HG03045 (cell line): ENCODE measurements at regions not wholly inside any gene's neighbourhood (a gene's known extent, or its start where the extent isn't known, plus 50 kb on each side); places are given as distances from the start of the nearest gene placed in this dataset.

Source experiments
- ATAC-seq: cut with Tn5 transposase; IDR thresholded peaks from one replicate; pipeline ENCODE4 v1.9.1; 2021; ENCODE audit warnings: mild to moderate bottlenecking, moderate library complexity; ENCODE audit not compliant: unreplicated experiment

GRCh38 chr3:163879172-163879571 lies 1199.1 kb downstream of the SI start:
- ATAC-seq, result no peak

- ATAC-seq, result no peak
These were observed 1199.9 kb downstream of the SI start for GRCh38 chr3:163878396-163878795.

GRCh38 chr3:163877805-163878204 lies 1200.5 kb downstream of the SI start:
- no peak for ATAC-seq

- ATAC-seq, result no peak
These were observed 1215.2 kb downstream of the SI start for GRCh38 chr3:163863146-163863545.

GRCh38 chr3:163852233-163852632 lies 1226.1 kb downstream of the SI start:
- no peak for ATAC-seq

GRCh38 chr3:163838769-163839168 lies 1239.5 kb downstream of the SI start:
- no peak for ATAC-seq

- no peak for ATAC-seq
These were observed 1245.7 kb downstream of the SI start for GRCh38 chr3:163832547-163832946.

- no peak for ATAC-seq
These were observed 1256.5 kb downstream of the SI start for GRCh38 chr3:163821841-163822240.

- ATAC-seq, result no peak
These were observed 1261.3 kb downstream of the SI start for GRCh38 chr3:163817015-163817414.

- ATAC-seq, result no peak
These were observed 1264.4 kb downstream of the SI start for GRCh38 chr3:163813935-163814334.

- no peak for ATAC-seq
These were observed 1266.3 kb downstream of the SI start for GRCh38 chr3:163812006-163812405.

- peak; percentile 74 for ATAC-seq
These were observed 1268.7 kb downstream of the SI start for GRCh38 chr3:163809540-163809993.

GRCh38 chr3:163786416-163786815 lies 1291.9 kb downstream of the SI start:
- no peak for ATAC-seq

GRCh38 chr3:163785693-163786092 lies 1292.6 kb downstream of the SI start:
- ATAC-seq, result no peak

GRCh38 chr3:163779396-163780344 lies 1298.6 kb downstream of the SI start:
- ATAC-seq, result no peak

GRCh38 chr3:163776743-163777142 lies 1301.6 kb downstream of the SI start:
- ATAC-seq, result no peak

GRCh38 chr3:163773136-163773535 lies 1305.2 kb downstream of the SI start:
- ATAC-seq, result no peak

GRCh38 chr3:163768048-163768447 lies 1310.2 kb downstream of the SI start:
- no peak for ATAC-seq

GRCh38 chr3:163766112-163766511 lies 1312.2 kb downstream of the SI start:
- ATAC-seq, result no peak

- ATAC-seq, result no peak
These were observed 1325.3 kb downstream of the SI start for GRCh38 chr3:163753033-163753432.

- no peak for ATAC-seq
These were observed 1333.1 kb downstream of the SI start for GRCh38 chr3:163745204-163745603.

- no peak for ATAC-seq
These were observed 1342.9 kb downstream of the SI start for GRCh38 chr3:163735394-163735793.

GRCh38 chr3:163730684-163731083 lies 1347.6 kb downstream of the SI start:
- ATAC-seq, result no peak
